Upper lobe of right lung (tissue), 1 donor: ENCODE measurements at regions not wholly inside any gene's neighbourhood (a gene's known extent, or its start where the extent isn't known, plus 50 kb on each side); places are given as distances from the start of the nearest gene placed in this dataset.

Experiments
- ATAC-seq: fragments of 200-7000 bp; cut with Tn5 transposase; one replicate; pipeline ENCODE4 v1.9.1; 2020; ENCODE audit warnings: mild to moderate bottlenecking, moderate library complexity
- DNase-seq: peaks from one replicate; pipeline ENCODE4 v3.0.0-alpha.2; 2020
- H3K27ac ChIP-seq: fragments of 200-600 bp; one replicate; pipeline ENCODE4 v1.8.0; 2022
- H3K27me3 ChIP-seq: fragments of 200-600 bp; one replicate; pipeline ENCODE4 v1.8.0; 2022; ENCODE audit warnings: mild to moderate bottlenecking
- H3K36me3 ChIP-seq: fragments of 200-600 bp; one replicate; pipeline ENCODE4 v1.8.0; 2022
- H3K4me1 ChIP-seq: fragments of 200-600 bp; one replicate; pipeline ENCODE4 v1.8.0; 2022
- H3K4me3 ChIP-seq: fragments of 200-600 bp; one replicate; pipeline ENCODE4 v1.8.0; 2022; ENCODE audit warnings: mild to moderate bottlenecking
- H3K9me3 ChIP-seq: fragments of 200-600 bp; one replicate; pipeline ENCODE4 v1.8.0; 2022
- CTCF ChIP-seq: fragments of 200-600 bp; IDR thresholded peaks from one replicate; pipeline ENCODE4 v1.8.0; 2022; ENCODE audit warnings: antibody characterized with exemption
- intact Hi-C: fragments of 100-400 bp; cut with DNase I; formaldehyde crosslinking; loops from one replicate; pipeline ENCODE4 v1.11.0; 2022
- donor health status: DM: no; HTN: yes; CAD: no; lungs with severe emphysema.

- intact Hi-C loops = no loop called here
- H3K27me3 ChIP-seq = no peaks in the 10 kb centered on the region
- DNase-seq = no peak
These were observed 57.3 kb upstream of the THBS2 start for GRCh38 chr6:169310983-169311382.

More at GRCh38 chr6:169310983-169311382, 57.3 kb upstream of the THBS2 start:
- ATAC-seq = peak; percentile 36
- no peak for TF ChIP-seq CTCF
- no peak overlapping the region for H3K4me3 ChIP-seq
- H3K27ac ChIP-seq = no peak overlapping the region
- no peaks in the 10 kb centered on the region for H3K4me1 ChIP-seq
- H3K36me3 ChIP-seq = no peaks in the 10 kb centered on the region
- H3K9me3 ChIP-seq = no peaks in the 10 kb centered on the region
